PC-9 (cell line): ENCODE measurements at regions not wholly inside any gene's neighbourhood (a gene's known extent, or its start where the extent isn't known, plus 50 kb on each side); places are given as distances from the start of the nearest gene placed in this dataset.

Experiments
- CTCF ChIP-seq: fragments of 200-600 bp; sonication (generic); conservative IDR thresholded peaks from 2 replicates; pipeline ENCODE4 v1.6.1; 2017; ENCODE audit warnings: mixed run types, antibody characterized with exemption, mild to moderate bottlenecking, moderate library complexity
- EZH2 ChIP-seq: fragments of 200-600 bp; sonication (generic); IDR thresholded peaks from 2 replicates; pipeline ENCODE4 v1.8.0; 2017; ENCODE audit warnings: antibody characterized with exemption, low read depth

GRCh38 chr5:120254385-120254784 is 209.7 kb upstream of the PRR16 start:
- TF ChIP-seq CTCF (no peak), EZH2 (no peak)
